ENCODE measurements at regions not wholly inside any gene's neighbourhood (a gene's known extent, or its start where the extent isn't known, plus 50 kb on each side); places are given as distances from the start of the nearest gene placed in this dataset.

DNA sequence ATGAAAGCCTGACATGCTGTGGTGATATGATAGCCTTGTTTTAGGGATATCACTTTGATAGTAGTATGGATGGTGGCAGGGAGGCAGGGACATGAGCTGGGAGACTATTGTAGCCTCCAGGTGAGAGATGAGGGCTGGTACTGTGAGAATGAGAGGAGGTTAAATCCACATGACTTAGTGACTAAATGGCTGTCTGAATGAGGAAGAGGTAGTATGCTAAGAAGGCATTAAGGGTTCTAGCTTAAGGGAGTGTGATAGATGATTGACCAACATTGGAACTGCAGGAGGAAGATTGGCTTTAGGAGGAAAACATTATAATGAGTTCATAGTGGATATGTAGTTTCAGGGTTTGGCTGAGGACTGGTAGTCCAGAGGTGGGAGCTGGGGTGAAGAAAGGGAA, 195.0 kb upstream of the ANK2 start:
- TF ChIP-seq, protein P1, sequence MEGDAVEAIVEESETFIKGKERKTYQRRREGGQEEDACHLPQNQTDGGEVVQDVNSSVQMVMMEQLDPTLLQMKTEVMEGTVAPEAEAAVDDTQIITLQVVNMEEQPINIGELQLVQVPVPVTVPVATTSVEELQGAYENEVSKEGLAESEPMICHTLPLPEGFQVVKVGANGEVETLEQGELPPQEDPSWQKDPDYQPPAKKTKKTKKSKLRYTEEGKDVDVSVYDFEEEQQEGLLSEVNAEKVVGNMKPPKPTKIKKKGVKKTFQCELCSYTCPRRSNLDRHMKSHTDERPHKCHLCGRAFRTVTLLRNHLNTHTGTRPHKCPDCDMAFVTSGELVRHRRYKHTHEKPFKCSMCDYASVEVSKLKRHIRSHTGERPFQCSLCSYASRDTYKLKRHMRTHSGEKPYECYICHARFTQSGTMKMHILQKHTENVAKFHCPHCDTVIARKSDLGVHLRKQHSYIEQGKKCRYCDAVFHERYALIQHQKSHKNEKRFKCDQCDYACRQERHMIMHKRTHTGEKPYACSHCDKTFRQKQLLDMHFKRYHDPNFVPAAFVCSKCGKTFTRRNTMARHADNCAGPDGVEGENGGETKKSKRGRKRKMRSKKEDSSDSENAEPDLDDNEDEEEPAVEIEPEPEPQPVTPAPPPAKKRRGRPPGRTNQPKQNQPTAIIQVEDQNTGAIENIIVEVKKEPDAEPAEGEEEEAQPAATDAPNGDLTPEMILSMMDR (IDR thresholded peaks at IDR 0.05; ENCODE audit: low read depth, low read length), result no peak
- DNase-seq (ENCODE audit: extremely low read depth, low read depth), result no peak

- no peak for DNase-seq (ENCODE audit: extremely low read depth, low read depth)
Observed at GRCh38 chr4:112855058-112855457, 194.4 kb upstream of the ANK2 start.

GRCh38 chr4:112857461-112857860, 192.0 kb upstream of the ANK2 start:
- TF ChIP-seq, protein P1 (IDR thresholded peaks at IDR 0.05; ENCODE audit: low read depth, low read length), result no peak
- peak; percentile 52 for DNase-seq (ENCODE audit: extremely low read depth, low read depth)

More at GRCh38 chr4:112855058-112855457, 194.4 kb upstream of the ANK2 start:
- TF ChIP-seq, protein P1 (IDR thresholded peaks at IDR 0.05; ENCODE audit: low read depth, low read length), result no peak

GRCh38 chr4:112858751-112859150, 190.7 kb upstream of the ANK2 start:
- DNase-seq (ENCODE audit: extremely low read depth, low read depth), result no peak
- TF ChIP-seq, protein P1 (IDR thresholded peaks at IDR 0.05; ENCODE audit: low read depth, low read length), result no peak

- TF ChIP-seq, protein P1 (IDR thresholded peaks at IDR 0.05; ENCODE audit: low read depth, low read length), result no peak
- DNase-seq (ENCODE audit: extremely low read depth, low read depth), result no peak
Observed at GRCh38 chr4:112859456-112860184, 189.8 kb upstream of the ANK2 start.

DNA sequence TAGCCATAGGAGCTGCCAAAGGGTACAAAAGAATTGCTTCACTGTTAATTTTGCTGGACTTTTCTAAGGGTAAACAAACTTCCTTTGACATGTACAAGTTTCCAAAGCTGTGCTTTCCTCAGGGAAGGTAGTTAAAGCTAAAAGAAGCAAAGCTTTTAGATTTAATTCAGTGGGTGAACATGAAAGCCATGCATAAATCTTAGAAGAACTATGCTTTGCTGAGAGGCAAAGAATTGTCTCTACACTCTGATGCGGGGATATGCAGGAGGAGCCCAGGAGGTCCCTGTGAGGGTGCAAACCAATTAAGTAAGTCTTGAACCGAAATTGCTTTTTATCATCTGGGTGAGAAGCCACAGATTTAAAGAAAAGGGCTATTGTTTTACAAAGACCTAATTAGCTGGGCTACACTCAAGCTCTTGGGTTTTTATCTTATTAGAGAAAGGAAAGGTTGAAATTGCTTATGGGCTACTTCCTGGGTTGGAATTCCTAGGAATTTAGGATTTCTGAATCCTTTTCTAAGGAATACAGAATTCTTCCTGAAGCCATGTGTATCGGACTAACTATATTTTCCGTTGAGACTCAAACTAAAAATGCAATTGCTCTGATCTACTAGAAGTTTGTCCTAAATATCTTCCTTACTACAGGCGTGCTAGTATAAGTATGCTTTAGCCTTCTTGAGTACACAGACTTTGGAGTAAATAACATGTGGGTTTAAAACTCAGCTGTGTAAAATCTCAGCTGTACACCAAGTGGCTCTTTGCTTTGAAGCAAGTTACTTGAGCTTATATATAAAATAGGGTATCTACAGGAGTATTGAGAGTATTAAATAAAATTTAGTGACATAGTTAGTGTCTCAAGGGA, 188.4 kb upstream of the ANK2 start:
- TF ChIP-seq, protein P1 (IDR thresholded peaks at IDR 0.05; ENCODE audit: low read depth, low read length), result no peak
- DNase-seq (ENCODE audit: extremely low read depth, low read depth), result no peak
